ENCODE measurements at regions not wholly inside any gene's neighbourhood (a gene's known extent, or its start where the extent isn't known, plus 50 kb on each side); places are given as distances from the start of the nearest gene placed in this dataset.
"Not testable (repeated sequence)": the region's sequence is repeated elsewhere in the genome, so short reads cannot be mapped to it uniquely, and the experiment has no call there.

- DNase-seq (ENCODE audit: low spot score) (no peak), ATAC-seq (no peak)
- intact Hi-C loops (cut with DNase I) = no loop called here
Measured at GRCh38 chrX:40973619-40974018, 111.6 kb upstream of the USP9X start.

DNA sequence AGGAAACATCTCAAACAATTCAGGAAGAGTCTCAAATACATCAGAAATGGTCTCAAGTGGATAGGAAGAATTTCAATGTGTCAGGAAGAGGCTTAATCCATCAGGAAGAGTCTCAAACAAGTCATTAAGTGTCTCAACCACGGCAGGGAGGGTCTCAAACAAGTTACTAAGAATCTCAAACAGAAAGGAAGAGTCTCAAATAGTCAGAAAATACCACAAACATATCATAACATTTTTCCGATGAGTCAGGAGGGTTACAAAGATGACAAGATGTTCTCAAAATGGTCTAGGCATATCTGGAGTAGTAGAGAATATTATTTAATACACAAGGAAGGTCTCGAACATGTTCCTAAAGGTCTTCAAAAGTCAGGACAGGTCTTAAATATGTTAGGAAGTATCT is 109.3 kb upstream of the USP9X start:
- intact Hi-C loops (cut with DNase I) = no loop called here
- DNase-seq (ENCODE audit: low spot score) = no peak
- no peak for ATAC-seq

DNA sequence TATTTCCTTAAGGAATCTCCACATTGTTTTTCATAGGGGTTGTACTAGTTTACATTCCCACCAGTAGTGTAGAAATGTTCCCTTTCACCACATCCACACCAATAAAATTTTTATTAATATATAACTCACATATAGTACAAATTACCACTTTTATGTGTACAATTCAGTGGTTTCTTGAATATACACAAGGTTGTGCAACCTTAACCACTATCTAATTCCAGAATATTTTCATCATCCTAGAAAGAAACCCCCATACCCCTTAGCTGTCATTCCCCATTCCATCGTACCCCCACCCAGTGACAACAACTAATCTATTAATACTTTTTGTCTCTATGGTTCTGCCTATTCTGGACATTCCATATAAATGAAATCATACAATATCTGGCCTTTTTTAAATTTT is 108.3 kb upstream of the USP9X start:
- intact Hi-C loops (cut with DNase I) = no loop called here
- ATAC-seq = no peak
- DNase-seq (ENCODE audit: low spot score) = no peak

- ATAC-seq (no peak), DNase-seq (ENCODE audit: low spot score) (no peak)
- intact Hi-C loops (cut with DNase I) = no loop called here
Measured at GRCh38 chrX:40984962-40985361, 100.3 kb upstream of the USP9X start.

- intact Hi-C loops (cut with DNase I) = no loop called here
- ATAC-seq (no peak), DNase-seq (ENCODE audit: low spot score) (no peak)
Measured at GRCh38 chrX:40987413-40987812, 97.8 kb upstream of the USP9X start.

- ATAC-seq = no peak
- no peak for DNase-seq (ENCODE audit: low spot score)
- intact Hi-C loops (cut with DNase I) = no loop called here
Measured at GRCh38 chrX:40988100-40988499, 97.1 kb upstream of the USP9X start.

GRCh38 chrX:40993395-40993794 is 91.8 kb upstream of the USP9X start:
- ATAC-seq; DNase-seq (ENCODE audit: low spot score); intact Hi-C loops (cut with DNase I): not testable (repeated sequence)

DNA sequence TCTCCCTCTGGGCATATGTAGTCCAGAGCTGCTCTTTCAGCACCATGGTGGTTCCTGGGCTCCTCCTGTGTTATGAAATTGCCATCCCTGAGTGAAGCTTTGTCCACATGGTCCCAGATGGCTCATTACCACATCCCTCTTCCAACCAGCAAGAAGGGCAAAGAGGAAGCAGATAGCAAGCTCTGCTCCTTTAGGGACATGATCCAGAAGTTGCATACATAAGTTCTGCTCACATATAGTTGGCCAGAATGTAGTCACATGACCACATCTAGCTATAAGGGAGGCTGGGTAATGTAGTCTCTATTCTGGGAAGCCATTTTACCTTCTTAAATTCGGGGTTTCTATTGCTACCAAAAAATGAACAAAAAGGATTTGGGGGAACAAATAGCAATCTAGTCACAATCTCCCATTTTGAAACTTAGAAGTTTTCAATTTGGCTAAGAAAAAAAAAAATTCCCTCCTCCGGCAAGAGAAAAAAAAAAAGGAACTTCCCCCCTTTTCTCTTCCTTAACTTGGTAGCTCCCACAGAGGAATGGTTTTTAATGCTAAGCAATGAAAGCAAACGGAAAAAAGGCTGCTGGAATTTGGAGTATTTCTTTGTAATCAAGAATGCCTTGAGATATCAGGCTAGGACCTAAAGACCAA is 88.2 kb upstream of the USP9X start:
- ATAC-seq = peak; percentile 94
- intact Hi-C loops (cut with DNase I) = no loop called here
- no peak for DNase-seq (ENCODE audit: low spot score)

DNA sequence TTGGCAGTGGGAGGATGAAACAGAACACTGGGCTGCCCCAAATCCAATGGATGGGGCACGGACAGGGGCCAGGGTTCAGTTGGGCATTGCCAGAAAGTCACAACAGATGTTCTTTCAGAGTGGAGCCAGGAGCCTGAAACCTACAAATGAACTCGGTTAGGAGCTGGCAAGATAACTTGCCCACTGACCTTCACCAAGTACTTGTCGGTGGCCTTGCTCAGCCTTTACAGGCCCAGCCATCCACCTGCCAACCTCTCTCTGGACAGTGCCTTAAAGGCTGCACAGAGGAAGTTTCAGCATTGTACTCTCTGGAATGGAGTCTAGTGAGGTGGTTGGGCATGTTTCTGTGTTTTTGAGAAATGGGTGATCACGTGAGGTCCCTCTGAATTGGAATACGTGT is 87.1 kb upstream of the USP9X start:
- DNase-seq (ENCODE audit: low spot score) (no peak), ATAC-seq (no peak)
- intact Hi-C loops (cut with DNase I) = no loop called here

DNA sequence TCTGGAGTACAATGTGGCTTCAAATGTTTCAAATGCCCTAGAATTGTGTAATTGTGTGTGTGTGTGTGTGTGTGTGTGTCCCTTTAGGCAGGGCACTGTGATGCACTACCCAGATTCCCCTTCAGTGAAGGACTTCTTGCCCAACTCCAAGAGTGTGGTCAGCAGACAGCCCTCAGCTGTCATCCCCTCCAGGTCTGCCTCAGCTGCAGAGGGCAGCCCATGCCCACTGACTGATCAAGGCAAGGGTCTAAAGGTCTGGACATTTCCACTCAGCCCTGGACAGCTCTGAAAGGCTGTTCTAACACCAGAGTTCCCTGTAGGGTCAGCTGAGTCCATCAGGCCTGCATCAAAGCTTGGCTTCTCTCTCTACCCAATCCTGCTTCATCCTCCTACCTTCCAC is 83.9 kb upstream of the USP9X start:
- ATAC-seq (no peak), DNase-seq (ENCODE audit: low spot score) (no peak)

GRCh38 chrX:41002026-41002425 is 83.2 kb upstream of the USP9X start:
- ATAC-seq (no peak), DNase-seq (ENCODE audit: low spot score) (no peak)
- intact Hi-C loops (cut with DNase I) = no loop called here

More for the DNA sequence above, 83.9 kb upstream of the USP9X start:
- intact Hi-C loops (cut with DNase I) = no loop called here

GRCh38 chrX:41003506-41004270 is 81.6 kb upstream of the USP9X start:
- intact Hi-C loops (cut with DNase I) = no loop called here
- ATAC-seq = no peak
- no peak for DNase-seq (ENCODE audit: low spot score)

- intact Hi-C loops (cut with DNase I) = no loop called here
- ATAC-seq = no peak
Measured at GRCh38 chrX:41005445-41005992, 79.7 kb upstream of the USP9X start.

GRCh38 chrX:41009850-41010846 is 75.1 kb upstream of the USP9X start:
- DNase-seq (ENCODE audit: low spot score) (peak; percentile 81), ATAC-seq (peak; percentile 96)
- intact Hi-C loops (cut with DNase I) = no loop called here

More at GRCh38 chrX:41005445-41005992, 79.7 kb upstream of the USP9X start:
- DNase-seq (ENCODE audit: low spot score) = no peak

GRCh38 chrX:41014776-41015360 is 70.4 kb upstream of the USP9X start:
- DNase-seq (ENCODE audit: low spot score) (no peak), ATAC-seq (no peak)
- intact Hi-C loops (cut with DNase I) = no loop called here

GRCh38 chrX:41017785-41018184 is 67.5 kb upstream of the USP9X start:
- ATAC-seq; DNase-seq (ENCODE audit: low spot score); intact Hi-C loops (cut with DNase I): not testable (repeated sequence)

- ATAC-seq; intact Hi-C loops (cut with DNase I); DNase-seq (ENCODE audit: low spot score): not testable (repeated sequence)
Measured at GRCh38 chrX:41018391-41019040, 66.7 kb upstream of the USP9X start.

- ATAC-seq = no peak
- intact Hi-C loops (cut with DNase I) = no loop called here
Measured at GRCh38 chrX:41019041-41019392, 66.2 kb upstream of the USP9X start.

More at GRCh38 chrX:41019041-41019392, 66.2 kb upstream of the USP9X start:
- no peak for DNase-seq (ENCODE audit: low spot score)

Data from sciatic nerve (tissue), 2 donors.